Activated CD8-positive, alpha-beta T cell treated with anti-CD3 and anti-CD28 coated beads for 36 hours (primary cell): ENCODE measurements at regions not wholly inside any gene's neighbourhood (a gene's known extent, or its start where the extent isn't known, plus 50 kb on each side); places are given as distances from the start of the nearest gene placed in this dataset.

Experiments
- ATAC-seq: fragments of 200-7000 bp; cut with Tn5 transposase; one replicate; pipeline ENCODE4 v1.10.0; 2021; ENCODE audit warnings: mild to moderate bottlenecking, moderate library complexity
- CTCF ChIA-PET: fragments of 350-600 bp; sonication (Branson Sonifier 250); formaldehyde crosslinking; loops from one replicate; lab custom pipeline; 2021; ENCODE audit warnings: antibody characterized with exemption; lab: Charles Lee
- POLR2A ChIA-PET: fragments of 350-600 bp; sonication (Branson Sonifier 250); formaldehyde crosslinking; loops from one replicate; lab custom pipeline; 2021; ENCODE audit warnings: antibody characterized with exemption; lab: Charles Lee
- DNase-seq: peaks from one replicate; pipeline ENCODE4 v3.0.0-alpha.2; 2020
- H3K27ac Mint-ChIP-seq: one replicate; pipeline ENCODE4 v1.8.0; 2021; ENCODE audit warnings: mild to moderate bottlenecking, mixed read lengths
- H3K27me3 Mint-ChIP-seq: one replicate; pipeline ENCODE4 v1.8.0; 2021; ENCODE audit warnings: mixed read lengths
- H3K36me3 Mint-ChIP-seq: one replicate; pipeline ENCODE4 v1.8.0; 2021; ENCODE audit warnings: low read depth, mixed read lengths
- H3K4me1 Mint-ChIP-seq: one replicate; pipeline ENCODE4 v1.8.0; 2021; ENCODE audit warnings: low read depth, mixed read lengths
- H3K4me3 Mint-ChIP-seq: one replicate; pipeline ENCODE4 v1.8.0; 2021; ENCODE audit warnings: mild to moderate bottlenecking, moderate library complexity, mixed read lengths
- H3K9me3 Mint-ChIP-seq: one replicate; pipeline ENCODE4 v1.8.0; 2021; ENCODE audit warnings: mixed read lengths
- intact Hi-C: fragments of 100-400 bp; cut with micrococcal nuclease; formaldehyde crosslinking; loops from one replicate; pipeline ENCODE4 v1.10.0; 2022
- TF ChIP-seq, protein P1 (sequence below): fragments of 200-600 bp; IDR thresholded peaks from one replicate; pipeline ENCODE4 v1.8.0; 2022; ENCODE audit warnings: antibody characterized with exemption, mild to moderate bottlenecking

- Mint-ChIP-seq H3K9me3 (peaks cover 3% of the 10 kb centered on the region), H3K4me3 (no peak overlapping the region), H3K27me3 (no peaks in the 10 kb centered on the region), H3K27ac (no peak overlapping the region), H3K36me3 (no peaks in the 10 kb centered on the region), H3K4me1 (no peaks in the 10 kb centered on the region)
- POLR2A ChIA-PET, result no interaction called here
- CTCF ChIA-PET, result no interaction called here
- DNase-seq (no peak), ATAC-seq (no peak)
- intact Hi-C loops, result no loop called here
- TF ChIP-seq, protein P1, sequence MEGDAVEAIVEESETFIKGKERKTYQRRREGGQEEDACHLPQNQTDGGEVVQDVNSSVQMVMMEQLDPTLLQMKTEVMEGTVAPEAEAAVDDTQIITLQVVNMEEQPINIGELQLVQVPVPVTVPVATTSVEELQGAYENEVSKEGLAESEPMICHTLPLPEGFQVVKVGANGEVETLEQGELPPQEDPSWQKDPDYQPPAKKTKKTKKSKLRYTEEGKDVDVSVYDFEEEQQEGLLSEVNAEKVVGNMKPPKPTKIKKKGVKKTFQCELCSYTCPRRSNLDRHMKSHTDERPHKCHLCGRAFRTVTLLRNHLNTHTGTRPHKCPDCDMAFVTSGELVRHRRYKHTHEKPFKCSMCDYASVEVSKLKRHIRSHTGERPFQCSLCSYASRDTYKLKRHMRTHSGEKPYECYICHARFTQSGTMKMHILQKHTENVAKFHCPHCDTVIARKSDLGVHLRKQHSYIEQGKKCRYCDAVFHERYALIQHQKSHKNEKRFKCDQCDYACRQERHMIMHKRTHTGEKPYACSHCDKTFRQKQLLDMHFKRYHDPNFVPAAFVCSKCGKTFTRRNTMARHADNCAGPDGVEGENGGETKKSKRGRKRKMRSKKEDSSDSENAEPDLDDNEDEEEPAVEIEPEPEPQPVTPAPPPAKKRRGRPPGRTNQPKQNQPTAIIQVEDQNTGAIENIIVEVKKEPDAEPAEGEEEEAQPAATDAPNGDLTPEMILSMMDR, result no peak
Observed at GRCh38 chr2:34365932-34366331, 766.8 kb upstream of the FAM98A start.

DNA sequence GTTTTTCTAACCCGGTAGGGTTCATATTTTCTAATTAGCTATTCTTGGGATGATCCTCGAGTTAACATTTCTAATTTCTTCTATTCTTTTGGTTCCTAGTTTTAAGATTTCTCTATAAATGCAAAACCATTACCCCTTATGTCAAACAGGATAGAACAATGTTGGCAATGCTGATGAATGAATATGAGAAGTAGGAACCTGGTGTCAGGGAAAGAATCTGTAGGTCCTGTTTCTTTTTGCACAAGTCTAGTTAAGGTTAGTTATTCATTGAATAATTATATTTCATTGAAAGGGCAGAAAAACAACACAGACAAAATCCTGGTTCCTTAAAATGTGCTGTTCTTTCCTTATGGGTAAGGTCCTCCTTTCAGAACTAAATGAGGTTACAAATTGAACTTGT lies 766.4 kb upstream of the FAM98A start:
- ChIA-PET POLR2A (no interaction called here), CTCF (no interaction called here)
- no peak overlapping the region for H3K4me3 Mint-ChIP-seq
- TF ChIP-seq, protein P1, result no peak
- H3K27ac Mint-ChIP-seq, result no peak overlapping the region
- no peaks in the 10 kb centered on the region for H3K4me1 Mint-ChIP-seq
- no peaks in the 10 kb centered on the region for H3K27me3 Mint-ChIP-seq
- intact Hi-C loops, result no loop called here
- no peak for DNase-seq
- H3K36me3 Mint-ChIP-seq, result no peaks in the 10 kb centered on the region
- no peak for ATAC-seq
- peaks cover 3% of the 10 kb centered on the region for H3K9me3 Mint-ChIP-seq

- H3K36me3 Mint-ChIP-seq, result no peaks in the 10 kb centered on the region
- ATAC-seq (no peak), DNase-seq (no peak)
- no peak overlapping the region for H3K27ac Mint-ChIP-seq
- TF ChIP-seq, protein P1, result no peak
- H3K4me3 Mint-ChIP-seq, result no peak overlapping the region
- H3K9me3 Mint-ChIP-seq, result no peaks in the 10 kb centered on the region
- intact Hi-C loops, result no loop called here
- H3K27me3 Mint-ChIP-seq, result no peaks in the 10 kb centered on the region
- ChIA-PET CTCF (no interaction called here), POLR2A (no interaction called here)
- no peaks in the 10 kb centered on the region for H3K4me1 Mint-ChIP-seq
Observed at GRCh38 chr2:34353509-34354113, 754.5 kb upstream of the FAM98A start.

DNA sequence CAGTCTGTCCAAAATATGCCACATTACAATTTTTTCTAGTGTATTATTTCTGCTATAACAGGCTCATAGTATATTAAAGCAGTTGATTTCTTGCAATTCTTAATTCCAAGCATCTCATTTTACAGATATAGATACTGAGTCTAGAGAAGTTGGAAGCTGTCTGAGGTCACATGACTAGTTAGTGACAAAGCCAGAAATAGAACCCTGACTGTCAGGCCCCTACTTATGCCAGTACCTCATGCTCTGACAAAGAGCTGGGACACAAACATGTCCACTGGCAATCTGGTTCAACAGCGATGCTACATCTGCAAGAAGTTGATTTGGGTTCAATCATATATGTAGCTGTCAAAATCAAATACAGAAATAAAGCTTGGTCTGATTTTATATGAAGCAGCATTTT lies 750.4 kb upstream of the FAM98A start:
- intact Hi-C loops, result no loop called here
- ChIA-PET POLR2A (no interaction called here), CTCF (no interaction called here)
- Mint-ChIP-seq H3K4me1 (no peaks in the 10 kb centered on the region), H3K4me3 (no peak overlapping the region), H3K9me3 (peaks cover 2% of the 10 kb centered on the region), H3K36me3 (no peaks in the 10 kb centered on the region), H3K27ac (no peak overlapping the region), H3K27me3 (no peaks in the 10 kb centered on the region)
- DNase-seq (no peak), ATAC-seq (no peak)
- TF ChIP-seq, protein P1, result no peak

GRCh38 chr2:34345030-34345429 lies 745.9 kb upstream of the FAM98A start:
- H3K4me1 Mint-ChIP-seq, result no peaks in the 10 kb centered on the region
- DNase-seq, result no peak
- TF ChIP-seq, protein P1, result no peak
- intact Hi-C loops, result no loop called here
- no peak overlapping the region for H3K4me3 Mint-ChIP-seq
- H3K9me3 Mint-ChIP-seq, result peaks cover 2% of the 10 kb centered on the region
- ChIA-PET CTCF (no interaction called here), POLR2A (no interaction called here)
- H3K27me3 Mint-ChIP-seq, result no peaks in the 10 kb centered on the region
- H3K27ac Mint-ChIP-seq, result no peak overlapping the region
- ATAC-seq, result no peak
- no peaks in the 10 kb centered on the region for H3K36me3 Mint-ChIP-seq
